GM12878 (cell line): ENCODE measurements at regions not wholly inside any gene's neighbourhood (a gene's known extent, or its start where the extent isn't known, plus 50 kb on each side); places are given as distances from the start of the nearest gene placed in this dataset.

Experiments
- ATAC-seq: fragments of 200-7000 bp; cut with Tn5 transposase; 3 replicates; pipeline ENCODE4 v1.9.1; 2020; ENCODE audit warnings: mild to moderate bottlenecking, moderate library complexity
- BruUV-seq: library from RNA; stranded (reverse); fragments of 400-500 nt; replicated peaks from 2 replicates; lab custom pipeline; 2021; lab: Mats Ljungman, UMichigan
- CTCF ChIA-PET: fragments of 300-600 bp; sonication (Branson Sonifier 250); formaldehyde crosslinking; extraction: SDS; loops from one replicate; lab custom pipeline; 2021; ENCODE audit warnings: inconsistent platforms; lab: Yijun Ruan, JAX
- POLR2A ChIA-PET: fragments of 350-600 bp; formaldehyde crosslinking; extraction: SDS; loops from one replicate; lab custom pipeline; 2021; ENCODE audit warnings: inconsistent platforms; lab: Charles Lee
- RAD21 ChIA-PET: fragments of 300-600 bp; sonication (Branson Sonifier 250); formaldehyde crosslinking; loops from one replicate; lab custom pipeline; 2023; ENCODE audit warnings: antibody characterized with exemption; ENCODE audit not compliant: unreplicated experiment; lab: Charles Lee
- SMC1A ChIA-PET: fragments of 300-600 bp; sonication (Branson Sonifier 250); formaldehyde crosslinking; loops from one replicate; lab custom pipeline; 2023; ENCODE audit not compliant: unreplicated experiment, uncharacterized antibody; lab: Charles Lee
- DNase-seq: peaks from one replicate; pipeline ENCODE4 v3.0.0-alpha.2; 2011; ENCODE audit warnings: low read depth, low spot score
- FAIRE-seq: peaks from 3 replicates; lab custom pipeline; 2011; peaks lifted over from hg19 to GRCh38; lab: Jason Lieb, UNC
- H2AFZ ChIP-seq: 2 replicates; pipeline ENCODE4 v1.6.0; 2011; ENCODE audit warnings: low read depth, low read length, control low read depth; ENCODE audit not compliant: control insufficient read depth
- H3K27ac ChIP-seq: 2 replicates; pipeline ENCODE4 v1.5.1; 2011; ENCODE audit warnings: control low read depth; ENCODE audit not compliant: control insufficient read depth, insufficient read depth
- H3K27me3 ChIP-seq, 2 experiments: replicated peaks in 1 of 2; 2 replicates each; pipeline versions ENCODE4 v1.6.0 to v1.6.1; 2011; ENCODE audit warnings: low read length in 1 of 2; ENCODE audit not compliant: control insufficient read depth in 2 of 2, insufficient read depth in 2 of 2
- H3K36me3 ChIP-seq, 2 experiments: 2 replicates each; pipeline ENCODE4 v1.5.1; 2011; ENCODE audit warnings: low read length in 1 of 2; ENCODE audit not compliant: control insufficient read depth in 2 of 2, insufficient read depth in 2 of 2
- H3K4me1 ChIP-seq: 2 replicates; pipeline ENCODE4 v1.6.1; 2011; ENCODE audit warnings: mild to moderate bottlenecking, low read length, moderate library complexity, mixed read lengths; ENCODE audit not compliant: control insufficient read depth, insufficient read depth
- H3K4me2 ChIP-seq: 2 replicates; pipeline ENCODE4 v1.6.0; 2011; ENCODE audit warnings: control low read depth; ENCODE audit not compliant: control insufficient read depth, insufficient read depth
- H3K4me3 ChIP-seq: fragments of 200-600 bp; sonication (generic); 2 replicates; pipeline ENCODE4 v1.5.1; 2016
- H3K79me2 ChIP-seq: 2 replicates; pipeline ENCODE4 v1.6.0; 2011; ENCODE audit warnings: low read length; ENCODE audit not compliant: control insufficient read depth, insufficient read depth
- H3K9ac ChIP-seq: 2 replicates; pipeline ENCODE4 v1.8.0; 2011; ENCODE audit warnings: low read length, control low read depth, mixed read lengths; ENCODE audit not compliant: control insufficient read depth, insufficient read depth
- H3K9me3 ChIP-seq: replicated peaks from 3 replicates; pipeline ENCODE4 v1.5.1; 2011; ENCODE audit warnings: mild to moderate bottlenecking, low read length; ENCODE audit not compliant: control insufficient read depth, insufficient read depth
- H4K20me1 ChIP-seq: 2 replicates; pipeline ENCODE4 v1.6.0; 2011; ENCODE audit not compliant: control insufficient read depth, insufficient read depth
- BHLHE40 ChIP-seq, 2 experiments: fragments of 450-650 bp in 1 of 2; IDR thresholded peaks; 2 replicates each; pipeline ENCODE4 v1.6.1; 2011 to 2017; ENCODE audit warnings: low read depth in 2 of 2, borderline replicate concordance in 1 of 2, improper control_type of control experiment in 1 of 2, low read length in 1 of 2, mild to moderate bottlenecking in 1 of 2
- DPF2 ChIP-seq: fragments of 450-650 bp; IDR thresholded peaks from 2 replicates; pipeline ENCODE4 v1.6.1; 2017; ENCODE audit warnings: mild to moderate bottlenecking
- IKZF2 ChIP-seq, 2 experiments: fragments of 450-650 bp; IDR thresholded peaks; 2 replicates each; pipeline ENCODE4 v1.6.1; 2017; ENCODE audit warnings: mild to moderate bottlenecking in 2 of 2, moderate library complexity in 2 of 2
- MEF2B ChIP-seq: fragments of 450-650 bp; IDR thresholded peaks from 2 replicates; pipeline ENCODE4 v1.6.1; 2018; ENCODE audit warnings: mild to moderate bottlenecking, moderate library complexity; ENCODE audit not compliant: partially characterized antibody, poor library complexity, severe bottlenecking
- NR2C1 ChIP-seq: fragments of 450-650 bp; IDR thresholded peaks from 2 replicates; pipeline ENCODE4 v1.6.1; 2017; ENCODE audit warnings: antibody characterized with exemption, mild to moderate bottlenecking, moderate library complexity
- SP1 ChIP-seq: IDR thresholded peaks from one replicate; pipeline ENCODE4 v1.6.1; 2011; ENCODE audit warnings: low read depth, low read length
- SPI1 ChIP-seq: IDR thresholded peaks from 2 replicates; pipeline ENCODE4 v1.6.1; 2011; ENCODE audit warnings: low read depth, mild to moderate bottlenecking, low read length, moderate library complexity, borderline replicate concordance; ENCODE audit not compliant: insufficient read depth
- USF1 ChIP-seq: IDR thresholded peaks from 2 replicates; pipeline ENCODE4 v1.6.1; 2011; ENCODE audit warnings: borderline replicate concordance, low read depth, mild to moderate bottlenecking, moderate library complexity, mixed read lengths, low read length; ENCODE audit not compliant: insufficient read depth; ENCODE audit errors: extremely low read length
- ZBTB4 ChIP-seq: fragments of 450-650 bp; formaldehyde crosslinking; IDR thresholded peaks from 2 replicates; pipeline ENCODE4 v1.4.0; 2022; ENCODE audit warnings: mild to moderate bottlenecking, moderate library complexity
- WGBS: methylation state at CpG from one replicate; pipeline ENCODE4 v1.1.6; 2016; ENCODE audit warnings: low lambda C conversion rate; ENCODE audit not compliant: insufficient replicate concordance, insufficient coverage; ENCODE audit errors: missing lambda C conversion rate; 5-methylcytosine and 5-hydroxymethylcytosine counted together
- in situ Hi-C: fragments of 300-500 bp; cut with MboI; formaldehyde crosslinking; loops from 9 replicates; pipeline ENCODE4 v1.14.3; 2018; ENCODE audit warnings: mixed read lengths
- intact Hi-C: fragments of 100-400 bp; cut with micrococcal nuclease; formaldehyde crosslinking; loops from one replicate; pipeline ENCODE4 v1.14.2; 2022; ENCODE audit not compliant: unreplicated experiment
- TF ChIP-seq, protein P1 (sequence below): IDR thresholded peaks from 2 replicates; pipeline ENCODE4 v1.6.1; 2011; ENCODE audit warnings: borderline replicate concordance, low read depth, mild to moderate bottlenecking, moderate library complexity, low read length; ENCODE audit not compliant: insufficient read depth, poor library complexity, severe bottlenecking

DNA sequence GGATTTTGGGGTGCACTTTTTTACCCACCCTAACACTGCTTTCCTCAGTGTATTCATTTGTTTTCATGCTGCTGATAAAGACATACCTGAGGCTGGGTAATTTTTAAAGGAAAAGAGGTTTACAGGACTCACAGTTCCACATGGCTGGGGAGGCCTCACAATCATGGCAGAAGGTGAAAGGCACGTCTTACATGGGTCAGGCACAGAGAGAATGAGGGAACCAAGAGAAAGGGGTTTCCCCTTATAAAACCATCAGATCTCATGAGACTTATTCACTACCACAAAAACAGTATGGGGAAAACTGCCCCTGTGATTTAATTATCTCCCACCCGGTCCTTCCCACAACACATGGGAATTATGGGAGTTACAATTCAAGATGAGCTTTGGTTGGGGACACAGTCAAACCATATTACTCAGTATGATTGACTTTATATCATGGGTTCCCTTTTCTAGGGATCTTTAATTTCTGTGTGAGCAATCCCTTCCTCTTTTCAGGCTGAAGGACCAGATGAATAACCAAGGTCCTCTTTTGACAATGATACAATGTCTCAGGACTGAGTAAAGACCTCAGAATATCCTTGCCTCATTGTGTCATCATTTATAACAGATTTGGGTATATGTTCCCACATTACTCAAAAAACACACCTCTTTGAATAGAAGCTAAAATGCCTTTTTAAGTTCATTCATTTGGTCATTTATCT lies 100.1 kb upstream of the TRIB2 start:
- no peak overlapping the region for H2AFZ ChIP-seq
- 18% methylated on average over 2 of the region's 2 CpGs for WGBS

More for the DNA sequence above, 100.1 kb upstream of the TRIB2 start:
- H4K20me1 ChIP-seq, result no peaks in the 10 kb centered on the region
- ChIA-PET RAD21 (interaction anchor here (0.7 kb wide), 1 partner anchor 62 kb away, joined by 3 read pairs; no protein-coding TSS in a partner anchor), SMC1A (interaction anchor here (0.6 to 0.7 kb wide), 3 partner anchors 23 to 214 kb away, joined by 3 read pairs; no protein-coding TSS in a partner anchor), CTCF (no interaction called here), POLR2A (interaction anchor here (0.7 kb wide), 1 partner anchor 26 kb away, joined by 5 read pairs; no protein-coding TSS in a partner anchor)
- H3K27me3 ChIP-seq, result 0 out of 4 replicates have a peak, but pooled peaks cover 0 to 2% of the 10 kb centered on the region in 2 experiments
- FAIRE-seq (no peak), DNase-seq (no peak), ATAC-seq (peak; percentile 16; the same call in 2 of the 3 replicates)
- H3K36me3 ChIP-seq, result no peaks in the 10 kb centered on the region
- intact Hi-C loops, result no loop called here
- no peak overlapping the region for H3K4me3 ChIP-seq
- no peaks in the 10 kb centered on the region for H3K4me1 ChIP-seq
- H3K9me3 ChIP-seq, result no peaks in the 10 kb centered on the region
- no peak overlapping the region for H3K27ac ChIP-seq
- no peaks in the 10 kb centered on the region for H3K79me2 ChIP-seq
- no peak overlapping the region for H3K4me2 ChIP-seq
- in situ Hi-C loops, result no loop called here
- no peak overlapping the region for H3K9ac ChIP-seq
- no TSS peak for BruUV-seq
- TF ChIP-seq SPI1 (peak; percentile 27; the same call in 1 of the 2 replicates), SP1 (no peak), ZBTB4 (no peak), DPF2 (no peak), USF1 (no peak), BHLHE40 (IDR thresholded peaks at IDR 0.05; ENCODE audit: borderline replicate concordance in 1 of 2, low read depth in 2 of 2, low read length in 1 of 2) (no peak), IKZF2 (IDR thresholded peaks at IDR 0.05) (peak; percentile 25 to 27; a peak in 2 of 4 replicates), NR2C1 (no peak), MEF2B (peak; percentile 41)
- TF ChIP-seq, protein P1, sequence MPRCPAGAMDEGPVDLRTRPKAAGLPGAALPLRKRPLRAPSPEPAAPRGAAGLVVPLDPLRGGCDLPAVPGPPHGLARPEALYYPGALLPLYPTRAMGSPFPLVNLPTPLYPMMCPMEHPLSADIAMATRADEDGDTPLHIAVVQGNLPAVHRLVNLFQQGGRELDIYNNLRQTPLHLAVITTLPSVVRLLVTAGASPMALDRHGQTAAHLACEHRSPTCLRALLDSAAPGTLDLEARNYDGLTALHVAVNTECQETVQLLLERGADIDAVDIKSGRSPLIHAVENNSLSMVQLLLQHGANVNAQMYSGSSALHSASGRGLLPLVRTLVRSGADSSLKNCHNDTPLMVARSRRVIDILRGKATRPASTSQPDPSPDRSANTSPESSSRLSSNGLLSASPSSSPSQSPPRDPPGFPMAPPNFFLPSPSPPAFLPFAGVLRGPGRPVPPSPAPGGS, result no peak
